A673 (cell line): ENCODE measurements at regions not wholly inside any gene's neighbourhood (a gene's known extent, or its start where the extent isn't known, plus 50 kb on each side); places are given as distances from the start of the nearest gene placed in this dataset.

ENCODE experiments used
- CTCF ChIP-seq: fragments of 300-800, 200-600 bp; sonication (generic); conservative IDR thresholded peaks from 2 replicates; pipeline ENCODE4 v1.5.1; 2017; ENCODE audit warnings: low read depth, mild to moderate bottlenecking, antibody characterized with exemption, low read length, moderate library complexity, mixed read lengths
- EZH2 ChIP-seq: fragments of 200-600 bp; sonication (generic); IDR thresholded peaks from 2 replicates; pipeline ENCODE4 v1.6.1; 2017; ENCODE audit warnings: borderline replicate concordance, low read depth, mild to moderate bottlenecking, mixed read lengths, antibody characterized with exemption, low read length; ENCODE audit not compliant: poor library complexity, severe bottlenecking

GRCh38 chr14:71526388-71526787 lies 405.8 kb upstream of the RGS6 start:
- TF ChIP-seq CTCF: no peak
- no peak for TF ChIP-seq EZH2
